GM19324 (cell line): ENCODE measurements at regions not wholly inside any gene's neighbourhood (a gene's known extent, or its start where the extent isn't known, plus 50 kb on each side); places are given as distances from the start of the nearest gene placed in this dataset.

Experiments
- ATAC-seq: cut with Tn5 transposase; IDR thresholded peaks from one replicate; pipeline ENCODE4 v1.9.1; 2021; ENCODE audit warnings: mild to moderate bottlenecking, moderate library complexity; ENCODE audit not compliant: unreplicated experiment, low FRiP score

DNA sequence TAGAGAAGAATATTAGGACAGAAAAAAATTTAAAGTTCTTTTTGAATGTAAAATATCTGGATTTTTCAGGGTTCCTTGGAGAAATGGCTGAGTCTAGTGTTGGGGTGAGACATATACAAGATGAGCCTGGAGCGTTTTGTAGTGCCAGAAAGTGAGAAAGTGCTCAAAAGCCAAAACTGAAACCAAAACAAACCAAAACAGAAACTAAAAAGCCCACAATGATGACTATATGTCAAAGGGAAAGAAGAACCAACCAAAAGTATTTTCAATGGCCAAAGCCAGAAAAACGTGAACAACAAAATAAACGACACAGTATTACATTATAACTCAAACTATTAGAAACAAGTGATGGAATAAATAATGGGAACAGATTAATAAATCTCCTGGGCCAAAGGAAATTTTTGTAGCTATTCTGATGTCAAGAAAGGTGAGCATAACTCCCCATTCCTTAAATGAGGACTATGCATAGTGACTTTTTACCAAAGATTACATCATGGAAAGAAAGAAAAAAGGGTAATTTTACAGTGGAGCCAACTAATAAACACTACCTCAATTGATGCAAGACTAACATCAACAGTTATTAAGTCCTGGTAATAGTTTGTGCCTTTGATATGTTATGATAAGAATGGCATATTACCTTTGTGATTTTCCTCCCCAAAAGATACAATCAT, 1137.6 kb downstream of the C4orf33 start:
- ATAC-seq = peak; percentile 100

DNA sequence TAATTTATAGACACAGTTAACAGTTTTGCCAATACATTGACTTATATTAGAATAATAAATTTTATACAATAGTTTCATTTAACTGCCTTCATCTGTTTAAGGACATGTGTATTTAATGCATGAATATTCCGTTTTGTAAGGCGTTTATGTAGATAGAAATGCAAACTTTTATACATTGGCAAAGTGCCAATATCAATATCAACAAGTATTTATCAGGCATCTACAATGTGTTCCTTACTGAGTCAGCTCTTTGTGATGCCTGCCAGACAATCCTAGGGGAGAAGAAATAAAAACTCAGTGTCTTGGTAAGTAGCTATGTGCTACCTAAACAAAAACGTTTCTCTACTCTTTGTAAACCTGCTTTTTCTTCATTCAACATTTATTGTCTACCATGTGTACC, 1142.2 kb downstream of the C4orf33 start:
- no peak for ATAC-seq

GRCh38 chr4:130249002-130249401, 1153.0 kb downstream of the C4orf33 start:
- ATAC-seq = no peak

- ATAC-seq = no peak
These were observed 1161.3 kb downstream of the C4orf33 start for GRCh38 chr4:130257271-130257670.

GRCh38 chr4:130266814-130267213, 1170.9 kb downstream of the C4orf33 start:
- ATAC-seq = no peak

GRCh38 chr4:130288576-130288975, 1192.6 kb downstream of the C4orf33 start:
- ATAC-seq = no peak

- no peak for ATAC-seq
These were observed 1197.7 kb downstream of the C4orf33 start for GRCh38 chr4:130293692-130294091.

- ATAC-seq = no peak
These were observed 1200.5 kb downstream of the C4orf33 start for GRCh38 chr4:130296448-130296847.

- no peak for ATAC-seq
These were observed 1210.6 kb downstream of the C4orf33 start for GRCh38 chr4:130306566-130306965.

- ATAC-seq = no peak
These were observed 1213.3 kb downstream of the C4orf33 start for GRCh38 chr4:130309221-130309620.

GRCh38 chr4:130322439-130322838, 1226.5 kb downstream of the C4orf33 start:
- ATAC-seq = no peak

GRCh38 chr4:130329036-130329435, 1233.1 kb downstream of the C4orf33 start:
- ATAC-seq = no peak

- no peak for ATAC-seq
These were observed 1237.3 kb downstream of the C4orf33 start for GRCh38 chr4:130333241-130333759.

DNA sequence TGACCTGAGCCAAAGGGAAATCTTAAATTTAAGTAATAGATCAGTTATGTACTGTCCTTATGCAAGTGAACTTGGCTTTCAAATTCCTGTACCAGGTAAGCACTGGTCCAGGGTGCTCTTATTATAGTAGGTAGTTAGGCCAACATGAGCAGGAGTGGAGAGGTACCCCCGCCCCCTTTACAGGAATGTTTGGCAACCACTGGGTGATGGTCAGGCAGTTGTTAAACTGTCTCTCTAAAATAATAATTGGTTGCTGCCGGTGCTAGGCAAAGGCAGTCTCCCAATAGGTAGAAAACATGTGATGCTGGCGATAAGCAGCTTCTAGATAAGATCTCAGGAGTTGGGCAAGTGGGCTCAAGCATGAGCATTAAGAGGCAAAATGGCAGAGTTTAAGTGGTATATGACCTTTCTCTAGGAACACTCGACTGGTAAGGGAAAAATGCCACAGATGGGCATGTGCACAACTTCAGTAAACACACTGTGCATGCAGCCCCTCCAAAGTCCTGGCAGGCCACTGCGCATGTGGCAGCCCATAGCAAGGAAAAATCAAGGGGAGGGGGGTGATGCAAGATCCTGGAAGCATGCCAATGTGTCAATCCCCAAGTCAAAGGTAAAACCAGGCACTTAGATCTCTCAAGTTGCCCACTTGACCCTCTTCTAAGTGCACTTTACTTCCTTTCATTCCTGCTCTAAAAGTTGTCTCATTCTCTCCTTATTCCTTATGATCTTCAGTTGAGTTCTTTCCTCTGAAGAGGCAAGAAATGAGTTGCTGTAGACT, 1239.7 kb downstream of the C4orf33 start:
- ATAC-seq = no peak

DNA sequence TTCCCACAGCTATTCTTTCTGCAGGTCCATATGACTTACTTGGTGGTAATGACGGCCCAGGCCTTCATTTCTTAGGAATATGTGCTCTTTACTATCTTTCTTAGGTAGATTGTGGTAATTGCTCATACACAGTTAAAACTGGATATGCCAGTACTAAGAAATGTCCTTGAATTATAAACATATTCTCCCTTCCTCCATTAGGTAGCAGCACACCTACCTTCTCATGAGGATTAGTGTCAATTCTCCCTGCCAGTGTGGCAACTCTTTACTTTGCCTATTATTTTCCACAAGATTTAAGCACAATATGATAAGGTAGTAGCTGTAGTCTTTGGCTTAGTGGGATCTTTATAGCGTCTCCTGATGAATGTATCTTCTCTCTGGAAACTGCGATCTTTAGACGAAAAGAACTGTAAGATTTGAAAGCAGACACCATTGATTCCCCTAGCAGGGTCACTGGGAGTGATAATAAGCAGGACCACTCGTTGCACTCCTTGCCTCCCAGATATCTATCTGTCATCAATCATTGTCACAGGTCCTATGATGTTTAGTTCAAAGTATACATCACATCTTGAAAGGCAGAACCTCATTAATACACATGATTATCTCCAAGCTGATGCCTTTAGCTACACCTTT, 1240.7 kb downstream of the C4orf33 start:
- peak; percentile 76 for ATAC-seq

DNA sequence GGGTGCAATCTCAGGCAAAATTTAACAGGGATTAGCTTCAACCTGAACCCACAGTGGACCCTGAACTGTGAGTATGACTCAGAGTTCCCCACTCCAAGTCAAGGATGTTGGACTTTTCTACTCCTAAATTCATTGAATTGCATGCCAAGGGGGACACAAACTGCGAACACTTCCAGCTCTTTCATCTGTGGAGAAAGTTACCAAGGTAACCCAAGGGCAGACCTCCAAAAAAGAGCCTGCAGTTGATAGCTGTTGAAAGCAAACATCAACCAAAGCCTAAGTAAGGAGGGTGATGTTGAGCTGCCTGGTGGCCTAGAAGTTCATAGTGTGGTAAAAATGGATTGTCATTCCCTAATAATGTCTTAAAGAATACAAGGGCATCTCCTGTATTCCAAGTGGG, 1242.9 kb downstream of the C4orf33 start:
- no peak for ATAC-seq

- no peak for ATAC-seq
These were observed 1253.8 kb downstream of the C4orf33 start for GRCh38 chr4:130349745-130350144.

DNA sequence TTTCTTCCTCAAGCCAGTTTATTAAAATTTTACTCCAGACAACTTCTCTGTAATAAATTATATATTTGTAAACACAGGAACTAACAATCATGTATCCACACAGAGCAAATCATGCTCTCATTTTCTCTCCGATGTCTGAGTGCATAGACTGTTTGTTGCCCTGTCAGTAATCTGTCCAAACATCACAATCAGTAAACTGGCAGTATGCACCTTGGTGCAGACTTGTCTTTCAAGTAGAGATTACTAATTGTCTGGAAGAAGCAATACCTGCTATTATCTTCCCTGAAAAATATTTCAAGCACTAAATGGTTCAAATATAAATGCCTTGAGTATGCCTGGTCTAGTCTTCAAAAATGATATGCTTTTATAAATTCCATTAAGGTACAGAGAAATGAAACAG, 1260.9 kb downstream of the C4orf33 start:
- no peak for ATAC-seq

GRCh38 chr4:130359542-130359941, 1263.6 kb downstream of the C4orf33 start:
- no peak for ATAC-seq

DNA sequence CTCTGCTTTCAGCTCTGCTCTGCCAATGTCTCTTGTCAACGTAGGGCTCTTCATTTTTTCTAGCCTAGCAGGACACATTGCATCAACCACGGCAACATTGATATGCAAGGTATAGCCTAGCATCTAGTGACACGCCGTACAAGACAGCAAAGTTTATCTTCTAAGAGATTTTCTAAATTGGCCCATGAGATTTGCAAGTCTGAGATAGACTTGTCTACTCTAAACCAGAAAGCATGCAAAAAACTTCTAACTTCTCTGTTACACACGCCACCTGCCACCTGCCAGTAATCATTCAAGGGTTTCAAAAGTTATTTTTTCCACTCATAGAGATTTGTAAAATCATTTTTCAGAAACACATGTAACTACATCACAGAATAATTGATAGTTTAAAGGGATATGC, 1265.7 kb downstream of the C4orf33 start:
- ATAC-seq = no peak

DNA sequence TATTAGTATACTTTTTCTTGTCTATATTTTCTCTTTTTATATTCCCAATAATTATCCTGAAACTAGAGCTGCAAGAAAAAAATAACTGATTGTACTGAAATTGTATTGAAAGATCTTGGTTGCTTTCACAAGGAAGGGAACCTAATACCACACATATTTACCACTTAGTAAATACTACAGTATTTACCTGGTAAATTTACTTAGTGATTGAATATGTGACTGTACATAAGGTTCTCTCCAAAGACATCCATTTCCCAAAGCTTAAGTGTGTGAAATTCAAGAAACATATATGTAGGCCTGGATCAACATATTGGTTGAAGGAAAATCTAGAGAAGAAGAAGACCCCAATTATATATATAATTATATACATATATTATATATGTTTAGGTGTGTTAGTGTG, 1272.7 kb downstream of the C4orf33 start:
- ATAC-seq = no peak
